Activated naive CD8-positive, alpha-beta T cell treated with anti-CD3 and anti-CD28 coated beads, Interleukin-2, amount 10 ng/mL, durations not matched to agents 7 days and 5 days (primary cell): ENCODE measurements at regions not wholly inside any gene's neighbourhood (a gene's known extent, or its start where the extent isn't known, plus 50 kb on each side); places are given as distances from the start of the nearest gene placed in this dataset.

Experiments used
- ATAC-seq: fragments of 150-1000 bp; cut with Tn5 transposase; one replicate; pipeline ENCODE4 v1.10.0; 2021; ENCODE audit warnings: low read depth, moderate library complexity
- POLR2A ChIA-PET: fragments of 350-600 bp; sonication (Branson Sonifier 250); formaldehyde crosslinking; loops from one replicate; lab custom pipeline; 2021; ENCODE audit warnings: antibody characterized with exemption; lab: Charles Lee
- DNase-seq: peaks from one replicate; pipeline ENCODE4 v3.0.0; 2021
- H3K27ac Mint-ChIP-seq: one replicate; pipeline ENCODE4 v1.8.0; 2022; ENCODE audit warnings: mild to moderate bottlenecking, mixed read lengths
- H3K27me3 Mint-ChIP-seq: one replicate; pipeline ENCODE4 v1.8.0; 2022; ENCODE audit warnings: mild to moderate bottlenecking, moderate library complexity, mixed read lengths
- H3K36me3 Mint-ChIP-seq: one replicate; pipeline ENCODE4 v1.8.0; 2021; ENCODE audit warnings: mild to moderate bottlenecking, mixed read lengths
- H3K4me1 Mint-ChIP-seq: one replicate; pipeline ENCODE4 v1.8.0; 2021; ENCODE audit warnings: mixed read lengths
- H3K4me3 Mint-ChIP-seq: one replicate; pipeline ENCODE4 v1.8.0; 2022; ENCODE audit warnings: mild to moderate bottlenecking, moderate library complexity, mixed read lengths
- H3K9me3 Mint-ChIP-seq: one replicate; pipeline ENCODE4 v1.8.0; 2021; ENCODE audit warnings: mixed read lengths

DNA sequence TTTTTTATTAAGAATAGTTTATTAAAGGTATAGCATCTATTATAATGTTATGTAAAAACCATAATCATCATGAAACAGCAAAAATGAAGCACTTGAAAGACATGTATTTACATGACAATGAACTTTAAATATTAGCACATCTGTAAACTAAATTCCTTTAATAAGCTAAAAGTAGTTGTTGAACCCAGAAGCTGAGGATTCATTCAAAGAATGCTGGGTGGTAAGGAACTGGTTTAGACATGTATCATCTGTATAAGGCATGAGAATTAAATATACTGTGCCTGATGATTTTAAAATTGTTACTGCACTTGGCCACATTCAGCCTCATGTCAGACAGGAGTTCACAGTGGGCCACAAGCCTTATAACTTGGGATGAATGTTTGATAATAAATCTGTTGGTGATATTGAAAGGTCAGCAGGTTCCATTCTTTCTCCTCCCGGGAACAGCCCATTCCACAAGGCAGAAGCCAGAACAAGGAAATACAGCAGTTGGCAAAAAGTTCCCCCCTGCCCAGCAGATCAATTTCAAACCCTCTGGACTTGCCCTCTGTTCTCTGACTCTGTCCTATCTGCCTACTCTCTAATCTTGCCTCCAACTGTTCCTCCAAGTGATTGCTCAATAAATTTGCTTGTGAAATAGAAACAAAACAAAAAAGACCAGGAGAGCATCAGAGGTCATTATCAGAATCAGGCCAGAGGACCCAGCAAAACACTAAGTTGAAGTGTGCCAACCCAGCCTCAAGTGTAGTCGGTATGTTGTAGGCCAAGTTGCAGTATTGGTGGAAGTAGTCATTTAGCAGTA lies 49.8 kb upstream of the TEX264 start:
- Mint-ChIP-seq H3K4me3 (no peak overlapping the region), H3K4me1 (peaks cover 12% of the 10 kb centered on the region), H3K36me3 (peaks cover 3% of the 10 kb centered on the region), H3K9me3 (no peaks in the 10 kb centered on the region), H3K27me3 (no peaks in the 10 kb centered on the region), H3K27ac (no peak overlapping the region)
- no peak for ATAC-seq
- no peak for DNase-seq
- POLR2A ChIA-PET, result interaction anchor here (1.2 kb wide), 1 partner anchor 121 kb away, joined by 3 read pairs; the partner anchor contains the start of gene DCAF1
